ENCODE measurements at regions not wholly inside any gene's neighbourhood (a gene's known extent, or its start where the extent isn't known, plus 50 kb on each side); places are given as distances from the start of the nearest gene placed in this dataset.
"Not testable (repeated sequence)": the region's sequence is repeated elsewhere in the genome, so short reads cannot be mapped to it uniquely, and the experiment has no call there.

DNA sequence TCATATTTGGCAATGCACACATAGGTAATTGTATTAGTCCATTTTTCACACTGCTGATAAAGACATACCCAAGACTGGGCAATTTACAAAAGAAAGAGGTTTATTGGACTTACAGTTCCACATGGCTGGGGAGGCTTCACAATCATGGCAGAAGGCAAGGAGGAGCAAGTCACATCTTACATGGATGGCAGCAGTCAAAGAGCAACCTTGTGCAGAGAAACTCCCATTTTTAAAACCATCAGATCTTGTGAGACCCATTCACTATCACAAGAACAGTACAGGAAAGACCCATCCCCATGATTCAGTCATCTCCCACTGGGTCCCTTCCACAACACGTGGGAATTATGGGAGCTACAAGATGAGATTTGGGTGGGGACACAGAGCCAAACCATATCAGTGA, 123.2 kb downstream of the KBTBD2 start:
- TF ChIP-seq, protein P1, sequence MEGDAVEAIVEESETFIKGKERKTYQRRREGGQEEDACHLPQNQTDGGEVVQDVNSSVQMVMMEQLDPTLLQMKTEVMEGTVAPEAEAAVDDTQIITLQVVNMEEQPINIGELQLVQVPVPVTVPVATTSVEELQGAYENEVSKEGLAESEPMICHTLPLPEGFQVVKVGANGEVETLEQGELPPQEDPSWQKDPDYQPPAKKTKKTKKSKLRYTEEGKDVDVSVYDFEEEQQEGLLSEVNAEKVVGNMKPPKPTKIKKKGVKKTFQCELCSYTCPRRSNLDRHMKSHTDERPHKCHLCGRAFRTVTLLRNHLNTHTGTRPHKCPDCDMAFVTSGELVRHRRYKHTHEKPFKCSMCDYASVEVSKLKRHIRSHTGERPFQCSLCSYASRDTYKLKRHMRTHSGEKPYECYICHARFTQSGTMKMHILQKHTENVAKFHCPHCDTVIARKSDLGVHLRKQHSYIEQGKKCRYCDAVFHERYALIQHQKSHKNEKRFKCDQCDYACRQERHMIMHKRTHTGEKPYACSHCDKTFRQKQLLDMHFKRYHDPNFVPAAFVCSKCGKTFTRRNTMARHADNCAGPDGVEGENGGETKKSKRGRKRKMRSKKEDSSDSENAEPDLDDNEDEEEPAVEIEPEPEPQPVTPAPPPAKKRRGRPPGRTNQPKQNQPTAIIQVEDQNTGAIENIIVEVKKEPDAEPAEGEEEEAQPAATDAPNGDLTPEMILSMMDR (IDR thresholded peaks at IDR 0.05) = not testable (repeated sequence)
- TF ChIP-seq EP300, POLR2A (IDR thresholded peaks at IDR 0.05): not testable (repeated sequence)
